ENCODE measurements at regions not wholly inside any gene's neighbourhood (a gene's known extent, or its start where the extent isn't known, plus 50 kb on each side); places are given as distances from the start of the nearest gene placed in this dataset.

DNA sequence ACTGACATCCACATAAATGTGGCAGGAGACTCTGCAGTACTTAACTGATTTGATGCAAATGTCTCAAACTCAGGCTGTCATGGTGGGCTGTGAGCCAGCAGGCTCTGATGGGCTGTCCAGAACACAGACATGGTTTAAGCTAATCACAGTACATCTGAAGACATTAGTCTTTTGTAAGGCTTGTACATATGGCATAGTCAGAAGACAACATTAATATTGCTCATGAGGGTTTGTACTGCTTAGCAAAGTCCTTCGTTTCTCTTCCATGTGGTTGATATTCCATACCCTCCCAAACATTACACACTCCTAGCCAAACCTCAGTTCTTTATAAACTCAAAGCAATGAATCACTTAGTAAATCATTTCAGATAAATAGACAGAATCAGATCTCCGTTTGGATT, 330.6 kb downstream of the RND3 start:
- no peak for DNase-seq

DNA sequence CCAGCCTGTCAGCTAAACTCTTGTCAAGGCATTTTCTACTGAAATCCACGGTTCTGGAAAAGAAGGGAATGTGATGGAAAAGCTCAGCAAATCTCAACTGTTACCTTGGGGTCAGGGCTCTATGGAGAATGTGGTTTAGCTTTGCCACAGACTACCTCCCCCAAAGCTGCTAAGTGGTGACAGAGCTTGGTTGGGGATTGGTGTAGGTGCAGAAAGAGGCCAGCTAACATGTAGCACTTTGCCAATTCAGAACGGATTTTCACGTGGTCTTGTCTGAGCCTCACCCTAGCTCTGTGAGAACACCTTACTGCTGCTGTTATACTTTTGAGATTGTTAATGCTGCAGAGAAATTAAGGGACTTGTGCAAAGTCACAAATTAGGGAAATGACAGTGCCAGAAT, 331.1 kb downstream of the RND3 start:
- DNase-seq, result no peak

DNA sequence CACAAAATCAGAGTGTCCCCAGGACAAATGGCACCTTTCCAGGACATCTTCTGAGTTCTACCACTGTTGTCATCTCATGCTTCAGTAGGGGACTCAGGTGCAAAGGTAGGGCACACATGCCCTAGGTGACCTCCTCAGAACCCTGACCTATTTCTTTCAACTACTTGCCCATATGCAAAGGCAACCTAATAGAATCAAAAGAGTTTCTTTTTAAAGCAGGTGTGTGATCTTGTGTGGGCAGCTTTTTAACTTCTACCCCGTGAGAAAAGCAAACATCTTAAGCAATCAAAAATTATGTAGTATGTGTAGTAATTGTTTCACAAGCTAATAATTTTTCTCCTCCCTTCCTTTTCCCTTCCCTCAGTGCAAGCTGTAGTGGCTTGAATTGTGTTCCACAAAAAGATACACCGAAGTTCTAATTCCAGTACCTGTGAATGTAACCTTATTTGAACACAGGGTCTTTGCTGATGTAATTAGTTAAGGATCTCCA, 333.1 kb downstream of the RND3 start:
- DNase-seq, result no peak

DNA sequence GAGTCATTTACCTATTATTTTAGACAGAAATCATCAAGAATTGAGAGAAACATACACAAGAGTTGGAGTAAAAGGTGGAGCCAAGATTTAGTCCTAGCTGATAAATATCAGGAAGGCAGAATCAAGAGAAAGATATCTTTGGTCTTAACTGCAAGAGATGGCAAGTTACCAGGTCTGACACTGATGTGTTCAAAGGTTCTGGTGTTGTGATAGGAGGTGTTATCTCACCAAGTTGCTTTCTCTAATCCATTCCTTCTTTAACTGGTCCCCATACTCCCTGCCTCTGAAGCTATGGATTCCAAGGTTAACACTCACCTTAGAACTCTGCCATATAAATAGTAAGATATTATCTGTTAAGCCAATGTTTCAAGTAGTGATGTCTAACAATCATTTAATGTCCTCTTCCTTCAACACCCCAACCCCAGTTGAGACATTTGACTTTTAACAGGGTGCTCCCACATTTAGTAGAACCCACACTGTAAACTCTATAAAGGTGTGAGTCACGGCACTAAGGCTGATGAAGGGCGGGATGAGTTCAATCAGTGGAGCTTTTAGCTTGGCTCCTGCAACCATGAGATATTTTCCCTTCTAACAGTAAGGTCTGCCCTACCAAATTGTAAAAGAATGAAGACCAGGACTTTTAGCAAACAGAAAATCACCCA, 333.7 kb downstream of the RND3 start:
- DNase-seq, result no peak

DNA sequence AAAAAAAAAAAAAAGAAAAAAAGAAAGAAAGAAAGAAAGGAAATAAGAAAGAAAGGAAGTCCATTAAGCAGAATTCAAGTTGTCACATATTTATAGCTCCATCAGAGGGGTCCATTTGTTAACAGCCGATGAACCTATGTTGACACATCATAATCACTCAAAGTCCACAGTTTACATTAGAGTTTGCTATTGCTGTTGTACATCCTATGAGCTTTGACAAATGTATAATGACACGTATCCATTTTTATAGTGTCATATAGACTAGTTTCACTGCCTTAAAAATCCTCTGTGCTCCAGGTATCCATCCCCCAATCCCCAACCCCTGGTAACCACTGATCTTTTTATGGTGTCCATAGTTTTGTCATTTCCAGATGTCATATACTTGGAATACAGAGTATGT, 335.2 kb downstream of the RND3 start:
- DNase-seq, result no peak

DNA sequence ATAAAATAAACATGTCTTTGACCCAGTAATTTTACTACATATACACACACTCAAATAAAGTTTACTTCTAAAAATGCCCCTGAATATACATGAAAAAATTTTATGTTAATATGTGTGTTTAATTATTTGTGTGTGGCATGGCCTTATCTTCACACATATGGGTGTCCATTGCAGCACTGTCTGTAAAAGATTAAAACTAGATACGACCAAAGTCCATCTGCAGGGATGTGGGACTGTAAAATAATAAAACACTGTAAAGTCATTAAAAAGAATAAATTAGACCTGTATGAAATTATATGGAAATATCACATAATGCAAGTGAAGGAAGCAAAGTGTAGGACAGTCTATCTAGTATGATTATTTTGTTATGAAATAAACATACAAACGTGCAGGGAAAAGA, 337.3 kb downstream of the RND3 start:
- no peak for DNase-seq

DNA sequence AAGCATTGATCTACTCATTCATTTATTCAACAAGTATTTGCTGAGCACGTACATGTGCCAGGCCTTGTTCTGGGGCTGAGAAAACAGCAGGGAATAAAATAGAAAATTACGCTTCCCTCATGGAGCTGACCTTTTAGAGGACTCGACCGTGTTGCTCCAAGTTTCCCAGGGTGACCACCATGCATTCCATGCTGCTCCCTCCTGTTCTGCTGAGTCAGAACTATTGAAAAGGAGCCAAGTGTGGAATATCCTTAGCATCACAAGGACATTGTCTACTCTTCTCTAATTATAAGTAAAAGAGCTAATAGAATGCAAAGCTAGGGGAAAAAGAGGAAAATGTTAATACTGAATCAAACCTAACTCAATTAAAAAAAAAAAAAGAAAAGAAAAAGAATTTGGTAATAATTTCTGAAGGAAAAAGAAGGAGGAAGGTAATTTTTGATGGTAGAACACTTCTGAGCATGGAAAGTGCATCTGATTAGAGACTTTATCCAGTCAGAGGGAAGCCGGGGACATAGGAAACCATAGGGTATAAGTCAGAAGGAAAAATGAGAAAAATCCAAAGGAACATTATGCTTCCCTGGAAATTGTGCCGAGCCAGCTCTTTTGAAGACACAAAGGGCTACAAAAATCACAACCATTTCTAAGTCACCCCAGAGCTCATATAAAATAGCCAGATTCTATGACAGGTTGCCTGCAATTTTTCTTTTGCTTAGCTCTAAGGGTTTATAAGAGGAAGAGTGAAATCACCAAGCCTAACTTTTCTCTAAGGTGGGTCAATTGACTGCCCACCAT, 339.4 kb downstream of the RND3 start:
- no peak for DNase-seq

DNA sequence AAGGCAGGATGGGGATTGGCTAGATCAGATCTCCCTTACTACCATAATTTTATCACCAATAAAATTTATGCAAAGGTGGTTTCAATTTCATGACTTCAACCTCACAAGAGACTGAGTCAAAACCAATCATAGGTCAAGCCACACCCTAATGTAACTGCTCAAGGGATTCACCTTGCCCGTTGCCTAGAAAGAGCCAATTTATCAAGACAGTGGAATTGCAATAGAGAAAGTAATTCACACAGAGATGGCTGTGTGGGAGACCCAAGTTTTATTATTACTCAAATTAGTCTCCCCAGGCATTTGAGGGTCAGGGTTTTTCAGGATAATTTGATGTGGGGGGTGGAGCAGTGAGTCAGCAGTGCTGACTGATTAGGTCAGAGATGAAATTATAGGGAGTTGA, 340.6 kb downstream of the RND3 start:
- DNase-seq, result no peak

DNA sequence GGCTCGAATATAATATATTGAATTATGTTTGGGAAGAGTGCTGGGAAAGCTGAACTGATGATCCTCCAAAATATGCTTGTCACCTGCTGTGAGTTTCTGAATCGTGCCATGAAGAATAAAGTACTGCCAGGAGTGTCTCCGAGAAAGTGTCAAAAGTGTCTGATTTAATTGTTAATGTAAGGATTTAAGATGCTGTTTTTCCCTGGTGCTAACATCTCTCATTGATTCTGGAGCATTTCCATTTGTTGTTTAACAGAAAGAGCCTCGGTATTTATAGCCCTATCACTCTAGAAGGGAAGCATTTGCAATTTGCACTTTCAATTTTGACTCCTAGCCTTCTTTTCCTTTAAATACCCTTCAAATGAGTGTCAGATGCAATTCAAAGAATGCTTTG, 342.2 kb downstream of the RND3 start:
- DNase-seq, result no peak

DNA sequence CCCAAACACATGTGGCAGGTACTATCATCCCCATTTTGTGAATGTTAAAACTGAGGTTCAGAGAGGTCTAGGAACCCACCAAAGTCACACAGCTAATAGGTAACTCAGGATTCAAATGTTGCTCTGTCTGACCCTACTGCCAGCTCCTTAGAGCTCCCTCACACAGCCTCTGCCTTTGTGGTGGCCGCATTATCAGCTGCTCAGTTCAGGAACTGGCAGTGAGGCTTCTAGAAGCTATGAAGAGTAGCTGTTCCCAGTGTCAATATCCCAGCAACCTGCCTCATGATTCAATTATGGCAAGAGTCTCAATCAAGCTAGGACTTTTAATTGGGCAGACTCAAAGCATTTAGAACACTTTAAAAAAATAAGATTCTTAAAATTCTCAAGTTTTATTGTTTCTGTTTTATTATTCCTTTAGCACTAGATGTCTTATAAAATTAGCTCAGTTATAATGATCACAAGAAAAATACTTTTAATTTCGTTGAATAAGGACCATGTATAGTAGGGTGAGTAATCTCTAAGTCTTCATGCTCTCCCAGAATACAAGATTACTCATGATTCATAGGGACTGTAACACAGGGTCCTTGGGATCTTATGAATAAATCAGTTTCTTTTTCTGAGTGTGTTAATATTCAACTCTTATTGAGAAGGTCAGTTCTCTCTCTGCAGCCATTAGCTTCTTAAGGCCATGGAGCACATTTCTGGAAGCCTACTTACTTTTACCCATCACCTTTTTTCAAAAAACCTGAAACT, 342.7 kb downstream of the RND3 start:
- DNase-seq, result no peak

DNA sequence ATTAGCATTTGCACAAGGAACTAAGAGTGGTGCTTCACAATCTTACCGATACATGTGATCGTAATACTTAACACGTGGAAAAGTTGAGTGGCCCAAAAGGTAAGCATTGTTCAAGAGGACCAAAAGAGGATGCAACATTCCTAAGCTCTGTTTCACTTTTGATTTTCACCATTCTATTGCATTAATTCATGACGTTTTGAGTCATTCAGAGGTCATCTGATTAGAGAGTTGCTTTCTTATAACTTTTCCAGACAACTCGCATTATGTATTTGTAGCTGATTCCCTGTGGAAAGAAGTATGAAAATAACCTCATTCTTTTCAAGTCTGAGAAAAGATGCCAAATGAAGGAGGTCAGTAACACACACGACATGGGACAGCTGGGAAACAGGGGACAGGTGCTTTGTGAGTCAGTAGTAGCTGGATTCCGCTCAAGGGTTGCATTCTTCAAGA, 344.4 kb downstream of the RND3 start:
- no peak for DNase-seq

DNA sequence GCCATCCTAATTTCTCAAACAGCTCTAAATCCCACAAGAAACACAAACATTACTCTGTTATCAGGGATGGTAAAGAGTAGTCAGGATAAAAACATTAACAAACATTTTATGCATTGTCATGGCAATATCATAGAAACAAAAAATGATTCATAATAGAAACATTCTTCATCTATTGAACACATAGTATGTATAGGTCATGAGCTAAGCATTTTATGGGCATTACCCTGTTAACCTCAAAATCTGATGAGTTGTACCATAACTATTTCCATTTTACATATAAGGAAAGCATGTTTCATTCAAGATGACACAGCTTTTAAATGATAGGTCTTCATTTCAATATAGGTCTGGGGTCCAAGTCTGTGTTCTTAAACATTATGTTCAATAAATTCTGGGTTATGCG, 344.9 kb downstream of the RND3 start:
- no peak for DNase-seq

DNA sequence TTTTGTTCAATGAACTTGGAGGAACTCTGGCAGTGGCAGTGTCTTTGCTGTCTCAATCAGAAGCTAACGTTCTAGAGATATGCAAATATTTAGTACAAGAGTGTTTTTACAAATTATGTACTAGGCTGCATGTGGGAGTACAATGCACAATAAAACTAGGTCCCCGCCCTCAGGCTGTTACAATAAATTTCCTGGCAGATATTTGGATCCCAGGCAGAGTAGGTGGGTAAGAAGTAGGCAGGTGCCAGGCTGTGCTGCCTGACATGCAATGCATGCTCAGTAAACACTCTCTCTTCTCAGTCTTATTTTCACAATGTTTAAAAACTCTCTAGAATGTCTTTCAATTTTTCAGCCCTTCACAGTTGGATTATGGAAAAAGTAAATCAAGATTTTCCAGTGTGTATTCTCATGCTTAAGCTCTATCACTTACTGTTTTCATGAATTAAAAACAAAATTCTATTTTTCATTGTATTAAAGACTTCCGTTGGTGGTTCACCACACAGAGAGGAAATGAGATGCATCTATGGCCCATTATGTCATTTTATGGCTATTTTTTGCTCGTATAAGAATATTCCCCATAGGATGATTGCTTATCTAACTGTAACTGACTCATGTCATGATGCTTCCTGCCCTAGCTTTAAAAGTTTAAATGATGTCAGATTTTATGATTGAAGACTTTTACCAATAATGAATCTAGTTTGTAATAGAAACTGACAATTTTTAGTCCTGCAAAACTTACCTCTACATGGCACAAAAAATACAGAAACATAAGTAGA, 346.1 kb downstream of the RND3 start:
- no peak for DNase-seq

DNA sequence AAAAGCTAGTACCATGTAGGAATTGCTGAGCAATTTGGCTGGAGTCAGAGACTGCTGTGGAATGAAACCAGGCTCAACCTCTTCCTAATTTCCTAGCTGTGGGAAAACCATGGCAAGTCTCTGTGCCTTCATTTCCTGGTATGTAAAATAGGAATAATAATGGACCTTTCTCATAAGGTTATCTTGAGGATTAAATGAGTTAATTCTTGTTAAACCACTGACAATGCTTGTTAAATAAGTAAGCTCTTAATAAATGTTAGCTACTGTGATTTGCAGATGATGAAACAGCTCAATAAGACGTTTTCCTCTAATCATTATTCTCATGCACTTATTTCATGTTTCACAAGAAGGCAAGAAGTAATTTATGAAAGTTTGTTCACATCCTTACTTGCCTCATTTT, 346.7 kb downstream of the RND3 start:
- no peak for DNase-seq

DNA sequence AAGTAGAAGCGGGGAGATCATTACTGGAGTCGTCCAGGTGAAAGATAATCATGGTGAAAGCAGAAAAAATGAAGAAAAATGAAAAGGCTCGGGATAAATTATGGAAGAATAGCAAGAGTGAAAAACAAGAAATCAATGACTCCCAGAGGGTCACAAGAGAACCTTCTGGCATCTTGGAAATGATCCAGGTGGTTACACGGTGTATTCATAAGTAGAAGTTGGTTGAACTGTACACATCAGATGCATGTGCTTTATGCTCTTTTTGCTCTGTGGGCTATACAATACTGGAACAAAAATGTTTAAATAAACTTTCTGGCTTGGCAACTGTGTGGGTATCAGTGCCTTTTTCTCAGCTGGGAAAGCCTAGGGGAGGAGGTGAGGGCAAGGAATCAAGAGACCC, 348.9 kb downstream of the RND3 start:
- no peak for DNase-seq

DNA sequence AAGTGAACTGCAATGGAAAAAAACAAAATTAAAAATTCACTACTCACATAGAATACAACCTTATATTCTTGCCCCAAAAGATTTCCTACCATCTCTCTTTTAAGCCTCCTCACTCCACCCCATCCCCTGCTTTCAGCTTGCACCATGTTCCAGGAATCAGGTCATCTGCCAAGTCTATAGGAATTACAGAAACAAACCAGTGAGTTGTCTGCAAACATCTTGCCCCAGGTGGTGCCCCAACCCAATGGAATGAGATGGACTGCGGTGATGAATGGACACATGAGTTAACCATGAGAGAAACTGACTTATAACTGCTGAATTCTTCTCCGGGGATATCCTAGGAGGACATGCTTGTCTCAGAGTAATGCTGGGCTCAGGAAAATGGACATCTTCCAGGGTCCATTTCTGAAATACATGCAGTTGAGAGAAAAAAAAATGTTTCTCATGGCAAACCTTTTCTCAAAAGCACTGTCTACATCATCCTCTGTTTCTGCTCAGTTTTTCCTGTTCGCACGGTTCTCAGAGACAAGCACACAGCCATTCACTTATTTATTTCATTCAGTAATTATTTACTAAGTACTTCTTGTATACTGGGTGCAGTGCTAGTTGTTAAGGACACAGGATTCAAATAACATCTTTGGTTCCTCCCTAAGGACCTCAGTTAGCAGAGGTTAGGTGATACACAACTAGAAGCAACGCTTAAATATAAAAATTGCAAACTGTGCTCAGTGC, 350.0 kb downstream of the RND3 start:
- no peak for DNase-seq

DNA sequence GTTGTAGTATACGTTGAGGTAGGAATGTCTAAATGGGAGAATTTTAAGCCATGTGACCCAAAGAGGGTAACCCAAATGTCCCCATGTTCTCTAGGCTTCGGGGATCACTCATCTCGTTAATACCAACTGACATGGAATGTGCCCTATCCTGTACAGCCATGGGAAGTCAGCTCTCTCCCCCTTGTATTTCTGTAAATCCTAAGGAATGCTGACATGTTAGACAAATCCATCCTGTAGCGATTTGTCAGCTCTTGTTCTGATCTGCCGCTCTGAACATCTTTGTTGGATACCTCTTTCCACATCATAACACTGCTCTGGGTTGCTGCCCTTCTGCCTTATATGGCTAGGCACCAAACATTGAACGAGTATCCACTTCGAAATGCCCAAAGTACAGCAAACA, 350.6 kb downstream of the RND3 start:
- DNase-seq, result no peak

DNA sequence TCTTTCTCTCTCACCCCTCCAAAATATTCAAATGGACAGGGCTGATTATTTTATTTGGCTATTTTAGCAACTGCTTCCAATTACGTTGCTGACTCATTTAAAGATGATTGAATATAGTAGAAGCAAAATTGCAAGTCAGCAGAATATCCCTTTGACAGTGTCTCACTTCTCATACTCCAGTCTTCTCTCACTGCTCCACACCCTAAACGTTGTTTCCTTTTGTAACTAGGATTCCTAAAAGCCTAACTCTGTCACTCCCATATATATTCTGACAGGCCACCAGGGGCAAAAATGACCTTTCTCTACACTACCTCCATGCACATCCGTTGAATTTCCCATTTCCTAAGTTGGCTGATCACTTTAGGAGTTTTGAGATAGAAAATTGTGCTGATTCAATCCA, 351.1 kb downstream of the RND3 start:
- no peak for DNase-seq

DNA sequence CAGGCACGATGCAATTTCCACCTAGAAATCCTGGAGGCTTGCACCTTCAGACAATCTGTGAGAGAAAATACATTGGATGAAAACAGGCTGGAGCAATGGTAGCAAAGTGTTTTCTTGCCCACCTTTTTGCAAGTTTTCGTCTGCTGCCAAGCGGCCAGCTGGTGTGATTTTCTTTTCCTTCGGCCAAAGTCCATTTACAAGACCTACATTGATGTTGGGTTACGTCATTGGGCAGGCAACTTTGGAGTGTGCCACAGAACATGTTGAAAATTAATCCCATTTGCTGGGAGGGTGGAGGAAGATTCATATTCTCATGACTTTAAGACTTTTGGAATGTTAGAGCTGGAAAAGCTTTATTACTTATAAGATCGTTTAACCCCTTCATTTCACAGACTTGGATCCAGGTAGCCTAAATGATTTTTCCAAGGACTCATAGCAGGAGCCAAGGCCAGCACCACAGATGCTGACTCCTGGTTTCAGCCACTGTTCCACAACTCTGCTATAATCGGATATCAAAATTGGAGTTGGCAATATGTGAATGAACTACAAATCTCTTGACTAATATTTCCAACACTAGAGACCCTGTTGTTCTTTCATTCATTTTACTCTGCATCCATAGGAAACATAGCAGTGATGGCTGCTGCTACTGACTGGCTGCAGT, 352.1 kb downstream of the RND3 start:
- DNase-seq, result no peak

DNA sequence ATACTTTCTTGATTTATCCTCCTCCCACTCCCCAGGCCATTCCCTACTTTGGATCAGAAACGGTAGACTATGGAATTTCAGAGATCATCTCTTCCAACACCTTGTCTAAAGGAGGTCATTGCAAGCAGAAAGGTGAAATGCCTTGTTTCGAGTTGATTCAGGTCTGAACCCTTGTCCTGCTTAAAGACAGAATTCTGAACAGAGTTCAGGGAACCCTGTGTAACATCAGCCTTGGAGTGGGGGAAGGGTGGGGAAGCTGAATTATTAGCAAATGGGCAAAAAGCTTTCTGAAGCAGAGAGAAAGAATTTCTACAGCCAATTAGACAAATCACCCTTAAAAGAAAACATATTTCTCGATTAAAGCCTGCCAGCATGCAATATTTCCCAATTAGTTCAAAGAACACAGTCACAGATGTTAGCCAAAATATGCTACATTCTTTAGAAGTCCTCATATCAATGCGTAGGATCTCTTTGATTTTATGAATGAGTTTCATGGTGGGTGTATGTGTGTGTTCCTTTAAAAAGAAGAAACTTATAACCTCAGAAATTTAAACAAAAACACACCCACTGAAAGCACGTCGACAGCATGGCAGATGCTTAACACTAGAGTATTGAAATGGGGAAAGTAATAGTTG, 353.1 kb downstream of the RND3 start:
- no peak for DNase-seq

DNA sequence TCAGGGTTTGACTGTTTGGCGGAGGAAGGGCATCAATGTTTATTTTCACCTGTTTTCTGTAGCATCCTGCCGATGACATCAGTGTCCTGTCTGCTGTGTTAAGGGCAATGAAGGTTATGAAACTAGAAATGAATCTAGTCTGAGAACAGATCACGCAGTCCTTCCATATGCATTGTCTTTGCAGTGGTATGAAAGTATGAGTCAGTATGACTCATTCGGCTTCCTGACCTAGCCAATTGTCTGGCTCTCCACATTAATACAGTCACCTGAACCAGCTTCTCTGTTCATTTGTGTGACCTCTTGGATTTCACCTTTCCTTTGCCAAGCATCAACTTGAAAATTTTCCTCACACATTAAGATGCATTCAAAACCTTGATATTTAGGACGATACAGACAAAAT, 353.8 kb downstream of the RND3 start:
- DNase-seq, result no peak
